SU-DHL-6 (cell line): ENCODE measurements at regions not wholly inside any gene's neighbourhood (a gene's known extent, or its start where the extent isn't known, plus 50 kb on each side); places are given as distances from the start of the nearest gene placed in this dataset.
"Not testable (repeated sequence)": the region's sequence is repeated elsewhere in the genome, so short reads cannot be mapped to it uniquely, and the experiment has no call there.

Source experiments
- H2AFZ ChIP-seq: fragments of 200-600 bp; sonication (generic); 2 replicates; pipeline ENCODE4 v1.6.1; 2014; ENCODE audit warnings: low read depth, mild to moderate bottlenecking, moderate library complexity, mixed read lengths, antibody characterized with exemption, low read length; ENCODE audit not compliant: severe bottlenecking
- H3F3A ChIP-seq: fragments of 200-600 bp; shearing (Covaris generic); 2 replicates; pipeline ENCODE4 v1.6.0; 2016; ENCODE audit warnings: antibody characterized with exemption, mild to moderate bottlenecking; ENCODE audit not compliant: insufficient read depth
- H3K27ac ChIP-seq: fragments of 200-600 bp; sonication (generic); 2 replicates; pipeline ENCODE4 v1.5.1; 2016; ENCODE audit warnings: low read depth, mild to moderate bottlenecking, low read length, moderate library complexity, mixed read lengths
- H3K27me3 ChIP-seq: fragments of 200-600 bp; sonication (generic), shearing (Covaris generic); 2 replicates; pipeline ENCODE4 v1.6.0; 2014; ENCODE audit warnings: mild to moderate bottlenecking, low read length
- H3K36me3 ChIP-seq: fragments of 200-600 bp; sonication (generic); 2 replicates; pipeline ENCODE4 v1.6.1; 2014; ENCODE audit warnings: mild to moderate bottlenecking, low read length, mixed read lengths
- H3K4me2 ChIP-seq: fragments of 300-600, 200-600 bp; shearing (Covaris generic), sonication (generic); 2 replicates; pipeline ENCODE4 v1.6.0; 2014; ENCODE audit warnings: low read length, low read depth, mild to moderate bottlenecking; ENCODE audit not compliant: poor library complexity, severe bottlenecking
- H3K4me3 ChIP-seq: fragments of 200-600 bp; sonication (generic); 2 replicates; pipeline ENCODE4 v1.5.1; 2014; ENCODE audit warnings: antibody characterized with exemption, low read length, mild to moderate bottlenecking, mixed read lengths; ENCODE audit not compliant: insufficient read depth, poor library complexity, severe bottlenecking
- H3K79me2 ChIP-seq: fragments of 200-600 bp; sonication (generic); 2 replicates; pipeline ENCODE4 v1.6.1; 2014; ENCODE audit warnings: mild to moderate bottlenecking, low read length, moderate library complexity; ENCODE audit not compliant: insufficient read depth
- H3K9ac ChIP-seq: fragments of 200-600 bp; sonication (generic); 2 replicates; pipeline ENCODE4 v1.7.0; 2014; ENCODE audit warnings: mild to moderate bottlenecking, low read length
- H3K9me2 ChIP-seq: fragments of 200-600 bp; sonication (generic); replicated peaks from 2 replicates; pipeline ENCODE4 v1.6.1; 2014; ENCODE audit warnings: low read length; ENCODE audit not compliant: insufficient read depth
- H3K9me3 ChIP-seq: fragments of 200-600 bp; sonication (generic); 2 replicates; pipeline ENCODE4 v1.6.1; 2014; ENCODE audit warnings: low read length, mixed read lengths; ENCODE audit not compliant: insufficient read depth
- H4K20me1 ChIP-seq: fragments of 200-600 bp; sonication (generic); 2 replicates; pipeline ENCODE4 v1.6.1; 2014; ENCODE audit warnings: low read depth, mild to moderate bottlenecking, antibody characterized with exemption, low read length, moderate library complexity, mixed read lengths
- CTCF ChIP-seq: fragments of 200-600 bp; sonication (generic); IDR thresholded peaks from one replicate; pipeline ENCODE4 v1.5.1; 2017; ENCODE audit warnings: antibody characterized with exemption, mild to moderate bottlenecking, low read length, moderate library complexity; ENCODE audit not compliant: insufficient read depth, poor library complexity, severe bottlenecking
- EZH2phosphoT487 ChIP-seq: fragments of 200-600 bp; sonication (generic), shearing (Covaris generic); conservative IDR thresholded peaks from 2 replicates; pipeline ENCODE4 v1.6.1; 2018; ENCODE audit warnings: mild to moderate bottlenecking, antibody characterized with exemption, low read length, moderate library complexity, mixed read lengths

- Histone ChIP-seq H2AFZ (no peak overlapping the region), H3K4me3 (no peak overlapping the region), H3K9me2 (no peaks in the 10 kb centered on the region), H3K4me2 (no peak overlapping the region), H4K20me1 (no peaks in the 10 kb centered on the region), H3K36me3 (no peaks in the 10 kb centered on the region), H3K27me3 (no peaks in the 10 kb centered on the region), H3K9ac (no peak overlapping the region), H3K9me3 (no peaks in the 10 kb centered on the region), H3K79me2 (no peaks in the 10 kb centered on the region), H3K27ac (no peak overlapping the region), H3F3A (no peaks in the 10 kb centered on the region)
- TF ChIP-seq CTCF (no peak), EZH2phosphoT487 (no peak)
These were observed 147.3 kb downstream of the DUSP10 start for GRCh38 chr1:221594576-221594975.

- Histone ChIP-seq H3K9me2 (no peaks in the 10 kb centered on the region), H4K20me1 (no peaks in the 10 kb centered on the region), H3K9me3 (no peaks in the 10 kb centered on the region), H3F3A (no peaks in the 10 kb centered on the region), H3K9ac (no peak overlapping the region), H3K27ac (no peak overlapping the region), H3K4me3 (no peak overlapping the region), H3K4me2 (no peak overlapping the region), H3K79me2 (no peaks in the 10 kb centered on the region), H3K27me3 (no peaks in the 10 kb centered on the region), H2AFZ (no peak overlapping the region), H3K36me3 (no peaks in the 10 kb centered on the region)
- TF ChIP-seq CTCF (no peak), EZH2phosphoT487 (no peak)
These were observed 143.8 kb downstream of the DUSP10 start for GRCh38 chr1:221598122-221598521.

- no peak overlapping the region for H2AFZ ChIP-seq
- no peaks in the 10 kb centered on the region for H3K27me3 ChIP-seq
- no peak overlapping the region for H3K4me3 ChIP-seq
- H3K9ac ChIP-seq, result no peak overlapping the region
- H3K36me3 ChIP-seq, result no peaks in the 10 kb centered on the region
- H4K20me1 ChIP-seq, result no peaks in the 10 kb centered on the region
- H3K27ac ChIP-seq, result no peak overlapping the region
- H3F3A ChIP-seq, result no peaks in the 10 kb centered on the region
- no peak for TF ChIP-seq EZH2phosphoT487
- no peak for TF ChIP-seq CTCF
- no peaks in the 10 kb centered on the region for H3K9me2 ChIP-seq
- no peaks in the 10 kb centered on the region for H3K79me2 ChIP-seq
- no peaks in the 10 kb centered on the region for H3K9me3 ChIP-seq
- H3K4me2 ChIP-seq, result no peak overlapping the region
These were observed 140.7 kb downstream of the DUSP10 start for GRCh38 chr1:221601166-221601565.

- Histone ChIP-seq H4K20me1 (no peaks in the 10 kb centered on the region), H3K9me2 (no peaks in the 10 kb centered on the region), H3K36me3 (no peaks in the 10 kb centered on the region), H3F3A (no peaks in the 10 kb centered on the region), H3K9me3 (no peaks in the 10 kb centered on the region), H3K27me3 (no peaks in the 10 kb centered on the region), H3K4me2 (no peak overlapping the region), H3K9ac (no peak overlapping the region), H3K79me2 (no peaks in the 10 kb centered on the region), H3K4me3 (no peak overlapping the region), H3K27ac (no peak overlapping the region), H2AFZ (no peak overlapping the region)
- TF ChIP-seq CTCF (no peak), EZH2phosphoT487 (no peak)
These were observed 139.1 kb downstream of the DUSP10 start for GRCh38 chr1:221602830-221603229.

- not testable (repeated sequence) for H3K9ac ChIP-seq, H3K27me3 ChIP-seq, H3K36me3 ChIP-seq, H3K27ac ChIP-seq, H4K20me1 ChIP-seq, H3F3A ChIP-seq, H3K79me2 ChIP-seq, H3K9me2 ChIP-seq, H3K9me3 ChIP-seq, H3K4me3 ChIP-seq, H2AFZ ChIP-seq, H3K4me2 ChIP-seq
These were observed 137.5 kb downstream of the DUSP10 start for GRCh38 chr1:221604390-221604789.
